ENCODE measurements at regions not wholly inside any gene's neighbourhood (a gene's known extent, or its start where the extent isn't known, plus 50 kb on each side); places are given as distances from the start of the nearest gene placed in this dataset.

- no peak overlapping the region for H3K4me3 ChIP-seq
- intact Hi-C loops (cut with micrococcal nuclease) (no loop called here), in situ Hi-C loops (cut with MboI) (no loop called here)
- no TSS peak for BruUV-seq (replicated peaks)
- H4K20me1 ChIP-seq (replicated peaks; ENCODE audit: control insufficient read depth, insufficient read depth, low read length): no peaks in the 10 kb centered on the region
- H3K4me1 ChIP-seq (replicated peaks in 1 of 2; ENCODE audit: control insufficient read depth in 2 of 2, insufficient read depth in 2 of 2, low read length in 2 of 2): peaks cover 0 to 10% of the 10 kb centered on the region in 2 experiments; a peak in 3 of 5 replicates
- no peak overlapping the region for H3K27ac ChIP-seq (ENCODE audit: extremely low read depth, low read depth, low read length)
- no peak for ATAC-seq
- H3K79me2 ChIP-seq (ENCODE audit: control insufficient read depth, insufficient read depth, low read length): no peaks in the 10 kb centered on the region
- H3K9ac ChIP-seq (ENCODE audit: insufficient read depth in 1 of 2, low read depth in 2 of 2, low read length in 2 of 2): no peak overlapping the region
- POLR2A ChIA-PET: interaction anchor here (0.6 kb wide), 1 partner anchor 56 kb away, joined by 3 read pairs; no protein-coding TSS in a partner anchor
- no peaks in the 10 kb centered on the region for H3K9me1 ChIP-seq (ENCODE audit: control insufficient read depth, insufficient read depth, low read length)
- H3K4me2 ChIP-seq (ENCODE audit: insufficient read depth, low read length): no peak overlapping the region
- no peaks in the 10 kb centered on the region for H3K36me3 ChIP-seq (ENCODE audit: control insufficient read depth, insufficient read depth, low read length)
- CTCF ChIA-PET (ENCODE audit: low intra/inter-chr PET ratio): no interaction called here
- no peaks in the 10 kb centered on the region for H3K9me3 ChIP-seq (replicated peaks; ENCODE audit: control insufficient read depth, insufficient read depth, low read depth, low read length)
- 40% methylated on average over 5 of the region's 5 CpGs for whole genome bisulfite sequencing (ENCODE audit: insufficient coverage, low coverage, missing lambda C conversion rate)
- TF ChIP-seq HDAC3 (IDR thresholded peaks at IDR 0.05; ENCODE audit: borderline replicate concordance, partially characterized antibody): no peak
- FAIRE-seq: no peak
- DNase-seq (ENCODE audit: extremely low read depth in 1 of 4, low spot score in 3 of 4): no peak
- no peak overlapping the region for H2AFZ ChIP-seq (ENCODE audit: low read depth, low read length)
- H3K27me3 ChIP-seq (ENCODE audit: control insufficient read depth in 2 of 2, insufficient read depth in 2 of 2, low read length in 2 of 2): no peaks in the 10 kb centered on the region
These were observed 349.4 kb downstream of the MID1IP1 start for GRCh38 chrX:39150621-39151020.

- peak overlapping the region; percentile 25; the same call in 1 of the 2 replicates for H3K4me2 ChIP-seq (ENCODE audit: insufficient read depth, low read length)
- POLR2A ChIA-PET: interaction anchor here (0.7 to 1.0 kb wide), 3 partner anchors 8 to 348 kb away, joined by 3 read pairs; no protein-coding TSS in a partner anchor
- no TSS peak for BruUV-seq (replicated peaks)
- H3K79me2 ChIP-seq (ENCODE audit: control insufficient read depth, insufficient read depth, low read length): no peaks in the 10 kb centered on the region
- 3% methylated on average over 6 of the region's 7 CpGs for WGBS (ENCODE audit: insufficient coverage, low coverage, missing lambda C conversion rate)
- H4K20me1 ChIP-seq (replicated peaks; ENCODE audit: control insufficient read depth, insufficient read depth, low read length): no peaks in the 10 kb centered on the region
- no peaks in the 10 kb centered on the region for H3K9me3 ChIP-seq (replicated peaks; ENCODE audit: control insufficient read depth, insufficient read depth, low read depth, low read length)
- no peak overlapping the region for H3K9ac ChIP-seq (ENCODE audit: insufficient read depth in 1 of 2, low read depth in 2 of 2, low read length in 2 of 2)
- H3K4me3 ChIP-seq: no peak overlapping the region
- H3K27ac ChIP-seq (ENCODE audit: extremely low read depth, low read depth, low read length): no peak overlapping the region
- ATAC-seq (peak; percentile 96), DNase-seq (ENCODE audit: extremely low read depth in 1 of 4, low spot score in 3 of 4) (peak; percentile 70 to 79 (median 74)), FAIRE-seq (peak; percentile 81)
- intact Hi-C loops (cut with micrococcal nuclease): loop anchor here (1.0 to 2.0 kb wide), 4 partner anchors 163 to 518 kb away; no protein-coding TSS in a partner anchor
- H3K27me3 ChIP-seq (ENCODE audit: control insufficient read depth in 2 of 2, insufficient read depth in 2 of 2, low read length in 2 of 2): no peaks in the 10 kb centered on the region; a peak in 1 of 5 replicates
- peaks cover 0 to 10% of the 10 kb centered on the region in 2 experiments; a peak in 3 of 5 replicates for H3K4me1 ChIP-seq (replicated peaks in 1 of 2; ENCODE audit: control insufficient read depth in 2 of 2, insufficient read depth in 2 of 2, low read length in 2 of 2)
- H3K9me1 ChIP-seq (ENCODE audit: control insufficient read depth, insufficient read depth, low read length): no peaks in the 10 kb centered on the region
- in situ Hi-C loops (cut with MboI): no loop called here
- 0 out of 2 replicates have a peak overlapping the region, but pooled peaks have one; percentile 51 for H2AFZ ChIP-seq (ENCODE audit: low read depth, low read length)
- CTCF ChIA-PET (ENCODE audit: low intra/inter-chr PET ratio): interaction anchor here (1.2 to 1.5 kb wide), 2 partner anchors 488 to 694 kb away, joined by 4 to 5 read pairs; no protein-coding TSS in a partner anchor
- no peaks in the 10 kb centered on the region for H3K36me3 ChIP-seq (ENCODE audit: control insufficient read depth, insufficient read depth, low read length)
- TF ChIP-seq KLF16 (IDR thresholded peaks at IDR 0.05): peak; percentile 91
- TF ChIP-seq SMAD4 (CRISPR knock-in tag; conservative IDR thresholded peaks at IDR 0.05): peak; percentile 85
- peak; percentile 59 for TF ChIP-seq MEIS2 (IDR thresholded peaks at IDR 0.05; ENCODE audit: partially characterized antibody)
- TF ChIP-seq HDAC3 (IDR thresholded peaks at IDR 0.05; ENCODE audit: borderline replicate concordance, partially characterized antibody): peak; percentile 30
- no peak for TF ChIP-seq ZBTB34 (CRISPR knock-in tag; IDR thresholded peaks at IDR 0.05)
- TF ChIP-seq FOXA1 (IDR thresholded peaks at IDR 0.05; ENCODE audit: borderline replicate concordance): no peak
- TF ChIP-seq ZBTB7A (IDR thresholded peaks at IDR 0.05; ENCODE audit: borderline replicate concordance, control insufficient read depth, low read depth, low read length): peak; percentile 68; the same call in 1 of the 2 replicates
- peak; percentile 92 for TF ChIP-seq TAL1 (IDR thresholded peaks at IDR 0.05)
- TF ChIP-seq TAF9B (IDR thresholded peaks at IDR 0.05; ENCODE audit: partially characterized antibody): no peak
These were observed 350.9 kb downstream of the MID1IP1 start for GRCh38 chrX:39152106-39152649.
